IPS DF 4.7 (cell line): ENCODE measurements at regions not wholly inside any gene's neighbourhood (a gene's known extent, or its start where the extent isn't known, plus 50 kb on each side); places are given as distances from the start of the nearest gene placed in this dataset.
A peak's percentile ranks its signal among the peaks of the same experiment; 100 is the strongest.
"Not testable (repeated sequence)": the region's sequence is repeated elsewhere in the genome, so short reads cannot be mapped to it uniquely, and the experiment has no call there.

Experiments used
- DNase-seq: peaks from one replicate; pipeline ENCODE4 v3.0.0-alpha.2; 2013; ENCODE audit warnings: low spot score; ENCODE audit errors: extremely low read depth

GRCh38 chrX:43350935-43351334 lies 305.2 kb upstream of the MAOA start:
- DNase-seq = no peak

- no peak for DNase-seq
Measured at GRCh38 chrX:43357741-43358140, 298.4 kb upstream of the MAOA start.

GRCh38 chrX:43373032-43373431 lies 283.1 kb upstream of the MAOA start:
- no peak for DNase-seq

- no peak for DNase-seq
Measured at GRCh38 chrX:43375136-43375535, 281.0 kb upstream of the MAOA start.

GRCh38 chrX:43380704-43381103 lies 275.4 kb upstream of the MAOA start:
- no peak for DNase-seq

- DNase-seq = no peak
Measured at GRCh38 chrX:43386875-43387274, 269.2 kb upstream of the MAOA start.

GRCh38 chrX:43405191-43405590 lies 250.9 kb upstream of the MAOA start:
- DNase-seq = no peak

GRCh38 chrX:43423876-43424275 lies 232.2 kb upstream of the MAOA start:
- no peak for DNase-seq

GRCh38 chrX:43436517-43436916 lies 219.6 kb upstream of the MAOA start:
- DNase-seq = no peak

- DNase-seq = no peak
Measured at GRCh38 chrX:43446752-43447151, 209.3 kb upstream of the MAOA start.

- no peak for DNase-seq
Measured at GRCh38 chrX:43448688-43449087, 207.4 kb upstream of the MAOA start.

GRCh38 chrX:43450355-43450754 lies 205.7 kb upstream of the MAOA start:
- DNase-seq = peak; percentile 60

GRCh38 chrX:43451976-43452686 lies 204.0 kb upstream of the MAOA start:
- DNase-seq = not testable (repeated sequence)

- no peak for DNase-seq
Measured at GRCh38 chrX:43456063-43456462, 200.0 kb upstream of the MAOA start.

- no peak for DNase-seq
Measured at GRCh38 chrX:43456906-43457305, 199.2 kb upstream of the MAOA start.

GRCh38 chrX:43467608-43468234 lies 188.4 kb upstream of the MAOA start:
- DNase-seq = no peak

- no peak for DNase-seq
Measured at GRCh38 chrX:43469391-43470054, 186.6 kb upstream of the MAOA start.

- no peak for DNase-seq
Measured at GRCh38 chrX:43474321-43474720, 181.8 kb upstream of the MAOA start.

- no peak for DNase-seq
Measured at GRCh38 chrX:43479070-43479469, 177.0 kb upstream of the MAOA start.

- DNase-seq = no peak
Measured at GRCh38 chrX:43479850-43480249, 176.2 kb upstream of the MAOA start.

- DNase-seq = no peak
Measured at GRCh38 chrX:43481576-43481975, 174.5 kb upstream of the MAOA start.

GRCh38 chrX:43493756-43494155 lies 162.3 kb upstream of the MAOA start:
- DNase-seq = no peak

- DNase-seq = peak; percentile 3
Measured at GRCh38 chrX:43500246-43500645, 155.9 kb upstream of the MAOA start.
